Stimulated activated CD8-positive, alpha-beta memory T cell treated with anti-CD3 and anti-CD28 coated beads, Interleukin-15, amount 100 ng/mL, for 1 hour (primary cell): ENCODE measurements at regions not wholly inside any gene's neighbourhood (a gene's known extent, or its start where the extent isn't known, plus 50 kb on each side); places are given as distances from the start of the nearest gene placed in this dataset.

ENCODE experiments used
- DNase-seq: peaks from one replicate; pipeline ENCODE4 v3.0.0-alpha.2; 2020; ENCODE audit warnings: low read depth

- no peak for DNase-seq
These were observed 177.7 kb upstream of the MCTP2 start for GRCh38 chr15:94053626-94054025.

- no peak for DNase-seq
These were observed 178.7 kb upstream of the MCTP2 start for GRCh38 chr15:94052711-94053110.

- DNase-seq, result no peak
These were observed 183.8 kb upstream of the MCTP2 start for GRCh38 chr15:94047566-94047965.

- DNase-seq, result no peak
These were observed 189.0 kb upstream of the MCTP2 start for GRCh38 chr15:94042180-94042928.

- DNase-seq, result no peak
These were observed 189.6 kb upstream of the MCTP2 start for GRCh38 chr15:94041746-94042145.

- no peak for DNase-seq
These were observed 190.7 kb upstream of the MCTP2 start for GRCh38 chr15:94040541-94041248.

GRCh38 chr15:94036156-94036555, 195.2 kb upstream of the MCTP2 start:
- DNase-seq, result no peak

GRCh38 chr15:94033683-94034020, 197.7 kb upstream of the MCTP2 start:
- no peak for DNase-seq

- no peak for DNase-seq
These were observed 198.2 kb upstream of the MCTP2 start for GRCh38 chr15:94033014-94033682.

GRCh38 chr15:94032571-94032970, 198.8 kb upstream of the MCTP2 start:
- DNase-seq, result no peak

GRCh38 chr15:94031072-94031471, 200.3 kb upstream of the MCTP2 start:
- DNase-seq, result no peak

- no peak for DNase-seq
These were observed 201.9 kb upstream of the MCTP2 start for GRCh38 chr15:94029495-94029894.

- DNase-seq, result no peak
These were observed 202.6 kb upstream of the MCTP2 start for GRCh38 chr15:94028809-94029208.

GRCh38 chr15:94028121-94028520, 203.2 kb upstream of the MCTP2 start:
- DNase-seq, result no peak

GRCh38 chr15:94027581-94027980, 203.8 kb upstream of the MCTP2 start:
- DNase-seq, result no peak

GRCh38 chr15:94026458-94027304, 204.7 kb upstream of the MCTP2 start:
- DNase-seq, result no peak

GRCh38 chr15:94023531-94023930, 207.8 kb upstream of the MCTP2 start:
- DNase-seq, result no peak

- DNase-seq, result no peak
These were observed 209.6 kb upstream of the MCTP2 start for GRCh38 chr15:94021621-94022320.

GRCh38 chr15:94019062-94019461, 212.3 kb upstream of the MCTP2 start:
- DNase-seq, result no peak

- DNase-seq, result no peak
These were observed 216.0 kb upstream of the MCTP2 start for GRCh38 chr15:94015324-94015723.
